Lower leg skin (tissue), 4 donors: ENCODE measurements at regions not wholly inside any gene's neighbourhood (a gene's known extent, or its start where the extent isn't known, plus 50 kb on each side); places are given as distances from the start of the nearest gene placed in this dataset.

ENCODE experiments used
- DNase-seq, 2 donors: peaks; one replicate each; pipeline ENCODE4 v3.0.0-alpha.2; 2019; ENCODE audit warnings: low spot score in 2 of 2
- H3K4me3 ChIP-seq: fragments of 200-600 bp; sonication (generic); 2 replicates; pipeline ENCODE4 v1.5.1; 2017; ENCODE audit warnings: mild to moderate bottlenecking, low read depth; ENCODE audit not compliant: poor library complexity, severe bottlenecking
- POLR2A ChIP-seq, 2 donors: fragments of 450-650 bp; IDR thresholded peaks; one replicate each; pipeline ENCODE4 v1.6.1; 2016 to 2017; ENCODE audit warnings: antibody characterized with exemption in 2 of 2, mild to moderate bottlenecking in 1 of 2, moderate library complexity in 1 of 2
- WGBS, 2 donors: methylation state at CpG; one replicate each; pipeline ENCODE4 v1.1.5; 2018; 5-methylcytosine and 5-hydroxymethylcytosine counted together
- intact Hi-C: fragments of 100-400 bp; cut with DNase I; formaldehyde crosslinking; loops from one replicate; pipeline ENCODE4 v1.15.0; 2023; ENCODE audit warnings: low total_unique reads
- TF ChIP-seq, protein P1 (sequence below), 3 donors: fragments of 450-650 bp; IDR thresholded peaks; one replicate each; pipeline ENCODE4 v1.5.1; 2016; ENCODE audit warnings: antibody characterized with exemption in 3 of 3, mild to moderate bottlenecking in 3 of 3, moderate library complexity in 2 of 3

- intact Hi-C loops = no loop called here
- DNase-seq = no peak
- TF ChIP-seq POLR2A (IDR thresholded peaks at IDR 0.05) = no peak
- TF ChIP-seq, protein P1, sequence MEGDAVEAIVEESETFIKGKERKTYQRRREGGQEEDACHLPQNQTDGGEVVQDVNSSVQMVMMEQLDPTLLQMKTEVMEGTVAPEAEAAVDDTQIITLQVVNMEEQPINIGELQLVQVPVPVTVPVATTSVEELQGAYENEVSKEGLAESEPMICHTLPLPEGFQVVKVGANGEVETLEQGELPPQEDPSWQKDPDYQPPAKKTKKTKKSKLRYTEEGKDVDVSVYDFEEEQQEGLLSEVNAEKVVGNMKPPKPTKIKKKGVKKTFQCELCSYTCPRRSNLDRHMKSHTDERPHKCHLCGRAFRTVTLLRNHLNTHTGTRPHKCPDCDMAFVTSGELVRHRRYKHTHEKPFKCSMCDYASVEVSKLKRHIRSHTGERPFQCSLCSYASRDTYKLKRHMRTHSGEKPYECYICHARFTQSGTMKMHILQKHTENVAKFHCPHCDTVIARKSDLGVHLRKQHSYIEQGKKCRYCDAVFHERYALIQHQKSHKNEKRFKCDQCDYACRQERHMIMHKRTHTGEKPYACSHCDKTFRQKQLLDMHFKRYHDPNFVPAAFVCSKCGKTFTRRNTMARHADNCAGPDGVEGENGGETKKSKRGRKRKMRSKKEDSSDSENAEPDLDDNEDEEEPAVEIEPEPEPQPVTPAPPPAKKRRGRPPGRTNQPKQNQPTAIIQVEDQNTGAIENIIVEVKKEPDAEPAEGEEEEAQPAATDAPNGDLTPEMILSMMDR (IDR thresholded peaks at IDR 0.05) = no peak
- WGBS, 2 donors = 75 to 78% methylated on average over 6 of the region's 6 CpGs
- no peak overlapping the region for H3K4me3 ChIP-seq
Observed at GRCh38 chr13:81304121-81304659, 963.3 kb upstream of the SPRY2 start.

GRCh38 chr13:81302677-81303076 lies 961.8 kb upstream of the SPRY2 start:
- DNase-seq = no peak
- H3K4me3 ChIP-seq = no peak overlapping the region
- 77 to 88% methylated on average over 2 of the region's 2 CpGs for WGBS, 2 donors
- intact Hi-C loops = no loop called here
- TF ChIP-seq, protein P1 (IDR thresholded peaks at IDR 0.05) = no peak
- TF ChIP-seq POLR2A (IDR thresholded peaks at IDR 0.05) = no peak

DNA sequence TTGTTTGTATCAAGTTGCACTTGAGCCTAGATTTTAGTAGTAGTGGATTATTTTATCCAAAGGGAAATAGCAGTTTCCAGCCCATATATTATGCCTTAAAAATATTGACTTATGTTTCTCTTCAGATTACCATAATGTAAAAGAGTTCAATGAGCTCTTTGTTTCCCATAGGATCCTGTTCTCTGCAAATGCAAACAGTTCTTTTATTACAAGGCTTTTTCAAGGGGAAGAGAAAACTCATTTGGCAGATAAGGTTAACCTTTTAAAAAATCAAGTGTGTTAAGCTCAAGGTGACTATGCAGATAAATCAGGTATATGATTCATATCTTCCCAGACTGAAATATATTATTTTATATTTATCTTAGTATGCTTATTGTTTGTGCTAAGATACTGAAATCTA lies 961.2 kb upstream of the SPRY2 start:
- no peak for DNase-seq
- H3K4me3 ChIP-seq = no peak overlapping the region
- no peak for TF ChIP-seq POLR2A (IDR thresholded peaks at IDR 0.05)
- TF ChIP-seq, protein P1 (IDR thresholded peaks at IDR 0.05) = no peak
- intact Hi-C loops = no loop called here

GRCh38 chr13:81295177-81295576 lies 954.3 kb upstream of the SPRY2 start:
- TF ChIP-seq, protein P1 (IDR thresholded peaks at IDR 0.05) = no peak
- no peak for TF ChIP-seq POLR2A (IDR thresholded peaks at IDR 0.05)

GRCh38 chr13:81293594-81294164 lies 952.8 kb upstream of the SPRY2 start:
- H3K4me3 ChIP-seq = no peak overlapping the region
- DNase-seq = no peak
- WGBS, 2 donors = 54 to 67% methylated on average over 2 of the region's 2 CpGs
- intact Hi-C loops = no loop called here
- TF ChIP-seq, protein P1 (IDR thresholded peaks at IDR 0.05) = no peak
- no peak for TF ChIP-seq POLR2A (IDR thresholded peaks at IDR 0.05)

More at GRCh38 chr13:81295177-81295576, 954.3 kb upstream of the SPRY2 start:
- DNase-seq = no peak
- no peak overlapping the region for H3K4me3 ChIP-seq
- intact Hi-C loops = no loop called here

DNA sequence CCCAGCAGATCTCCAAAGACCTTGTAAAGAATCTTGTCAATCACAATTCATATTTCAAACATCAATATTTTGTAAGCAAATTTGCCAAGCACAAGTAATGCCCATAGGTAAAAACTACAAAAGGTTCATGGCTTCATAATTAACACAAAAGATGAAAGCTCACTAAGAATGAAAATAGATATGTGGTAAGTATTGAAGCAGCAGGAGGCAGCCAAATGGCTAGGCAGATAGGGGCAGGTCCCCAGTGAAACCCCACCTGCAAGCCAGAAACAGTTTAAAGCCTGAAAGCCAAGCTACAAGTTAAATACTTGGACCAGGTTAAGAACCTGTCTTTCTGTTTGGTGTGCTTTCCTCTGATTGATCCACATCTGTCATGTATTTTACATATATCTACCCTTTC lies 942.6 kb upstream of the SPRY2 start:
- TF ChIP-seq POLR2A (IDR thresholded peaks at IDR 0.05) = no peak
- TF ChIP-seq, protein P1 (IDR thresholded peaks at IDR 0.05) = no peak
- H3K4me3 ChIP-seq = no peak overlapping the region
- intact Hi-C loops = no loop called here
- no peak for DNase-seq
